Lower leg skin (tissue), 3 donors: ENCODE measurements at regions not wholly inside any gene's neighbourhood (a gene's known extent, or its start where the extent isn't known, plus 50 kb on each side); places are given as distances from the start of the nearest gene placed in this dataset.

Experiments used
- CTCF ChIP-seq, 3 donors: fragments of 450-650 bp; IDR thresholded peaks; one replicate each; pipeline ENCODE4 v1.5.1; 2016; ENCODE audit warnings: antibody characterized with exemption in 3 of 3, mild to moderate bottlenecking in 3 of 3, moderate library complexity in 2 of 3
- POLR2A ChIP-seq, 2 donors: fragments of 450-650 bp; IDR thresholded peaks; one replicate each; pipeline ENCODE4 v1.6.1; 2016 to 2017; ENCODE audit warnings: antibody characterized with exemption in 2 of 2, mild to moderate bottlenecking in 1 of 2, moderate library complexity in 1 of 2

- no peak for TF ChIP-seq CTCF (IDR thresholded peaks at IDR 0.05)
- TF ChIP-seq POLR2A (IDR thresholded peaks at IDR 0.05) = no peak
Measured at GRCh38 chr11:131002145-131002544, 85.9 kb upstream of the SNX19 start.
